ENCODE measurements at regions not wholly inside any gene's neighbourhood (a gene's known extent, or its start where the extent isn't known, plus 50 kb on each side); places are given as distances from the start of the nearest gene placed in this dataset.

DNA sequence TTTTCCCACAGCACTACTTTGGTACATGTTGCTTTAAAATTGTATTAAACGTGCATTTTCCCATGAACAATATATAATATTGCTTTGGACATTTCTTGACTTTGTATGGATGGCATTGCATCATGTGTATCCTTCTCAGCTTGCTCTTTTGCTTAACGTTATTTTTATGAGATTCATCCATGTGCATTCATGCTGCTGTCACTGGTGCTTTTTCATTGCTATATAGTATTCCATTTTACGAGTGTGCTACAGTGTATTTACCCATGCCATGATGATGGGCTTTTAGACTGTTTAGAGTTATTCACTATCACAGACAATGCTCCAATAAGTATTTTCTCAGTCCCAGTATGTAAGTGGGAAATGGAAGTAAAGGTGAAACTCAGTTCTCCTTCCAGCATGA, 195.2 kb upstream of the COX10 start:
- TF ChIP-seq CTCF (IDR thresholded peaks at IDR 0.05) (no peak), POLR2A (IDR thresholded peaks at IDR 0.05) (no peak)

Data from thyroid gland (tissue), 4 donors.